ENCODE measurements at regions not wholly inside any gene's neighbourhood (a gene's known extent, or its start where the extent isn't known, plus 50 kb on each side); places are given as distances from the start of the nearest gene placed in this dataset.

GRCh38 chr6:167397712-167398111, 72.8 kb downstream of the TTLL2 start:
- H3K27ac ChIP-seq, result no peak overlapping the region
- no peak for TF ChIP-seq ZFX (IDR thresholded peaks at IDR 0.05; ENCODE audit: borderline replicate concordance)
- TF ChIP-seq, protein P1, sequence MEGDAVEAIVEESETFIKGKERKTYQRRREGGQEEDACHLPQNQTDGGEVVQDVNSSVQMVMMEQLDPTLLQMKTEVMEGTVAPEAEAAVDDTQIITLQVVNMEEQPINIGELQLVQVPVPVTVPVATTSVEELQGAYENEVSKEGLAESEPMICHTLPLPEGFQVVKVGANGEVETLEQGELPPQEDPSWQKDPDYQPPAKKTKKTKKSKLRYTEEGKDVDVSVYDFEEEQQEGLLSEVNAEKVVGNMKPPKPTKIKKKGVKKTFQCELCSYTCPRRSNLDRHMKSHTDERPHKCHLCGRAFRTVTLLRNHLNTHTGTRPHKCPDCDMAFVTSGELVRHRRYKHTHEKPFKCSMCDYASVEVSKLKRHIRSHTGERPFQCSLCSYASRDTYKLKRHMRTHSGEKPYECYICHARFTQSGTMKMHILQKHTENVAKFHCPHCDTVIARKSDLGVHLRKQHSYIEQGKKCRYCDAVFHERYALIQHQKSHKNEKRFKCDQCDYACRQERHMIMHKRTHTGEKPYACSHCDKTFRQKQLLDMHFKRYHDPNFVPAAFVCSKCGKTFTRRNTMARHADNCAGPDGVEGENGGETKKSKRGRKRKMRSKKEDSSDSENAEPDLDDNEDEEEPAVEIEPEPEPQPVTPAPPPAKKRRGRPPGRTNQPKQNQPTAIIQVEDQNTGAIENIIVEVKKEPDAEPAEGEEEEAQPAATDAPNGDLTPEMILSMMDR (IDR thresholded peaks at IDR 0.05), result no peak

DNA sequence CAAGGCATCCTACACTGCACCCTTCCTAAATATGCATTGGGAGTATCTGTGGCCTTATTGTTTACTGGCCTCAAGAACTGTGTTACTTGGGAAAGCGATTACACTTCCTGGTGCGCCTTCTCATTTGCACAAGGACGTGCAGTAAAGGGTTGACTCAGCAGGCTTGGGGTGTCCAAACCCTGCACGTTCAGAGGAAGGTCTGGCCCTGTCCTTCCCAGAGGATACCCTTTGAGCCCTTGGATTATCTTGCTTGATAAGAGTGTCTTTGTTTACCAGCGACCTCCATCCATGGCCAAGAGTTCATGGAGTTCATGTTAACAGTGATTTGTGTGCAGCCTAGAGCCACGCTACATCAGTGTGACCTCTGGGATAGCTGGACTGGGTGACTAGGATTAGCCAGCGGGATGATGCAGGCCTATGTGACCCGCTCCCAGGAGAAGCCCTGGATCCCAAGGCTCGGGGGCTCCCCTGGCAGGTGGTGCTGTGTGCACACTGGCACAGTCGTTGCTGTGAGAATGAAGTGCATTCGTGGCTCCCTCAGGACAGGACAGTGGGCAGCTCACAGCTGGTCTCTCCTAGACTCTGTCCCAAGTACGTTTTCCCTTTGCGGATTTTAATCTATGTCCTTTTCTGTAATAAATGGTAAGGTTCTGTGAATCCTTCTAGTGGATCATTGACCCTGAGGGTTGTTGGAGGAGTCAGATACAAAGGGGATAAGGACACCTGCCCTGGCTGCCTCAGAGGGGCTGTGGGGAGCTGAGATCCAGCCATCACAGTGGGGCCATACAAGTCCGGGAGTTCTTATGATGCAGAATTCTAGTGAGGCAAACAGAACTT, 73.5 kb downstream of the TTLL2 start:
- no peak overlapping the region for H3K27ac ChIP-seq
- TF ChIP-seq, protein P1 (IDR thresholded peaks at IDR 0.05), result no peak
- no peak for TF ChIP-seq ZFX (IDR thresholded peaks at IDR 0.05; ENCODE audit: borderline replicate concordance)

- no peak for TF ChIP-seq ZFX (IDR thresholded peaks at IDR 0.05; ENCODE audit: borderline replicate concordance)
- TF ChIP-seq, protein P1 (IDR thresholded peaks at IDR 0.05), result no peak
- no peak overlapping the region for H3K27ac ChIP-seq
Observed at GRCh38 chr6:167399051-167399387, 74.1 kb downstream of the TTLL2 start.

DNA sequence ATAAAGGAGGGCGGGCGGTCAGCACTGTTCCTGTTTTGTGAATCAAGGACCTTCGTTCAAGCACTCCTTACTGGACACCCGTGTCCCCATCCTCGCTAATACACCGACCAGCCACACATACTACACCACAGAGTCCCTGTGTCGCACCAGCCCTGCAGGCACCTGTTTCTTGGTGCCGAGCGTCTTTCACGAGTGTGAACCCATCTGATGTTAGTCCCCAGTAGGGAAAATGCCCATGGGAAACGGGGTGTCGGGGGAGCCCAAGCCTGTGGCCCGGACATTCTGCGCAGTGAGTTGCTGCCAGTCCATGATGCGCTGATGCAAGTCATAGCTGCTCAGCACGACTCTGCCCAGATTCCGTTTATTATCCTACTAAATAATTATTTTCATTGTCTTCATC, 74.7 kb downstream of the TTLL2 start:
- no peak overlapping the region for H3K27ac ChIP-seq
- TF ChIP-seq, protein P1 (IDR thresholded peaks at IDR 0.05), result no peak
- no peak for TF ChIP-seq ZFX (IDR thresholded peaks at IDR 0.05; ENCODE audit: borderline replicate concordance)

- no peak overlapping the region for H3K27ac ChIP-seq
- TF ChIP-seq, protein P1 (IDR thresholded peaks at IDR 0.05), result no peak
- TF ChIP-seq ZFX (IDR thresholded peaks at IDR 0.05; ENCODE audit: borderline replicate concordance), result no peak
Observed at GRCh38 chr6:167400482-167401138, 75.7 kb downstream of the TTLL2 start.

DNA sequence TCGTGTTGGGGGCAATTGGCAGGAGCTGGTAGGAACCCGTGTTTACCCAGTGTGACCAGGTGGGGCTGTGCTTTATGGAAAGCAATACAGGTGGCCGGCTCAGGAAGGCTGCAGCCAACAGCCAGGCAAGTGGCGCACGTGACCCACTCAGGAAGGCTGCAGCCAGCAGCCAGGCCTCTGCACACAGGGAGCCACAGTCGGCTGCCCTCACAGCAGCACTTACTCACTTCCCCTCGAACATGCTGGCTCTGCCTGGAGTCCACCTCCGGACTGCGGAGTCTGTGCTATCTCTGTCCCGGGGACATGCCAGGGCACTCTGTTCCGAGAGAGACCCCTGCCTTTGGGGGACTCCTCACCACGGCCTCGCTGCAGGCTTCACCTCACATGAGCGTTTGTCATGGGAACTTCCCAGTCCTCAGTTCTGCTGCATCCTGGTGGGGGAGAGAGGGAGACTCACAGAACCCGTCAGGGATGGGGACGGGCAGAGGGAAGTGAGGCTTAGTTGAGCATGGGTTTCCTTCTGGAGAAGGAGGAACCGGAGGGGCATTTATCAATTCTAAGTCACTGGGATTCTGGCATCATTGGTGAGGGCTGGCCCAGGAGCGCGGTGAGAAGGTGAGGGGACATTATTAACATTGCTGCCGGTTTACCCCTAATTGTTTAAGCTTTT, 76.8 kb downstream of the TTLL2 start:
- TF ChIP-seq, protein P1 (IDR thresholded peaks at IDR 0.05), result no peak
- TF ChIP-seq ZFX (IDR thresholded peaks at IDR 0.05; ENCODE audit: borderline replicate concordance), result no peak
- no peak overlapping the region for H3K27ac ChIP-seq
